HCT116 (cell line): ENCODE measurements at regions not wholly inside any gene's neighbourhood (a gene's known extent, or its start where the extent isn't known, plus 50 kb on each side); places are given as distances from the start of the nearest gene placed in this dataset.

Experiments
- ELF1 ChIP-seq: IDR thresholded peaks from 2 replicates; pipeline ENCODE4 v1.6.1; 2012; ENCODE audit warnings: low read depth, borderline replicate concordance
- EZH2 ChIP-seq: fragments of 200-600 bp; sonication (generic); IDR thresholded peaks from 2 replicates; pipeline ENCODE4 v1.6.1; 2017; ENCODE audit warnings: antibody characterized with exemption, mixed run types
- POLR2A ChIP-seq: IDR thresholded peaks from 2 replicates; pipeline ENCODE4 v1.7.0; 2011; ENCODE audit warnings: borderline replicate concordance; ENCODE audit not compliant: insufficient read depth, insufficient read length; ENCODE audit errors: extremely low read depth
- SP1 ChIP-seq: IDR thresholded peaks from 2 replicates; pipeline ENCODE4 v1.6.1; 2012; ENCODE audit warnings: low read depth
- ZNF274 ChIP-seq: fragments of 200-500 bp; sonication (Bioruptor generic); IDR thresholded peaks from 2 replicates; pipeline ENCODE4 v1.6.1; 2014; ENCODE audit warnings: mild to moderate bottlenecking, low read depth, low read length, inconsistent platforms
- TF ChIP-seq, protein P1 (sequence below), 3 experiments: fragments of 200-600 bp in 1 of 3; sonication (generic) in 1 of 3; IDR thresholded peaks in 2 of 3; conservative IDR thresholded peaks in 1 of 3; 2 replicates each; pipeline ENCODE4 v1.5.1; 2012 to 2017; ENCODE audit warnings: low read depth in 2 of 3, low read length in 2 of 3, antibody characterized with exemption in 1 of 3, borderline replicate concordance in 1 of 3, control low read depth in 1 of 3, mild to moderate bottlenecking in 1 of 3, mixed read lengths in 1 of 3, mixed run types in 1 of 3, moderate library complexity in 1 of 3; ENCODE audit not compliant: insufficient read depth in 1 of 3
- TF ChIP-seq, protein P2 (sequence below): IDR thresholded peaks from 2 replicates; pipeline ENCODE4 v1.6.1; 2012; ENCODE audit warnings: low read depth

DNA sequence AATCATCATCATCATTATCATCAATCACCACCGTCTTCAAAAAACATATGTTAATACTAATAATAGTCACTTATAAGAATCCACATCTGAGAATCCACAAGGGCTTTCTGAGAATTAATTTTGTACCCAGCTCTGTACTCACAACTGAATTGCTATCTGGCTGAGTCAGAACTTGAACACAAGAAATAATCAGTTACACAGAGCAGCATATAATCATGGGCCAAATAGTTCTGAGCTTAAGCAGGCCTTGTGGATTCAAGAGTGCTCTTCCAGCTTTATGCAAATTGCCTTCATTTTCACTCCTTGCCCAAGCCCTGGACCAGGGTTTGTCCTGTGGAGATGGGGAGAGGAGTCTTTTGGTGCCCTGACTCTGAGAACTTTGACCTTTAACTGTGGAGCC is 304.5 kb downstream of the ZNF248 start:
- TF ChIP-seq, protein P1, sequence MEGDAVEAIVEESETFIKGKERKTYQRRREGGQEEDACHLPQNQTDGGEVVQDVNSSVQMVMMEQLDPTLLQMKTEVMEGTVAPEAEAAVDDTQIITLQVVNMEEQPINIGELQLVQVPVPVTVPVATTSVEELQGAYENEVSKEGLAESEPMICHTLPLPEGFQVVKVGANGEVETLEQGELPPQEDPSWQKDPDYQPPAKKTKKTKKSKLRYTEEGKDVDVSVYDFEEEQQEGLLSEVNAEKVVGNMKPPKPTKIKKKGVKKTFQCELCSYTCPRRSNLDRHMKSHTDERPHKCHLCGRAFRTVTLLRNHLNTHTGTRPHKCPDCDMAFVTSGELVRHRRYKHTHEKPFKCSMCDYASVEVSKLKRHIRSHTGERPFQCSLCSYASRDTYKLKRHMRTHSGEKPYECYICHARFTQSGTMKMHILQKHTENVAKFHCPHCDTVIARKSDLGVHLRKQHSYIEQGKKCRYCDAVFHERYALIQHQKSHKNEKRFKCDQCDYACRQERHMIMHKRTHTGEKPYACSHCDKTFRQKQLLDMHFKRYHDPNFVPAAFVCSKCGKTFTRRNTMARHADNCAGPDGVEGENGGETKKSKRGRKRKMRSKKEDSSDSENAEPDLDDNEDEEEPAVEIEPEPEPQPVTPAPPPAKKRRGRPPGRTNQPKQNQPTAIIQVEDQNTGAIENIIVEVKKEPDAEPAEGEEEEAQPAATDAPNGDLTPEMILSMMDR (IDR thresholded peaks at IDR 0.05 in 2 of 3, conservative IDR thresholded peaks at IDR 0.05 in 1 of 3; ENCODE audit: borderline replicate concordance in 1 of 3, insufficient read depth in 1 of 3, low read depth in 2 of 3, low read length in 2 of 3), result no peak
- TF ChIP-seq, protein P2, sequence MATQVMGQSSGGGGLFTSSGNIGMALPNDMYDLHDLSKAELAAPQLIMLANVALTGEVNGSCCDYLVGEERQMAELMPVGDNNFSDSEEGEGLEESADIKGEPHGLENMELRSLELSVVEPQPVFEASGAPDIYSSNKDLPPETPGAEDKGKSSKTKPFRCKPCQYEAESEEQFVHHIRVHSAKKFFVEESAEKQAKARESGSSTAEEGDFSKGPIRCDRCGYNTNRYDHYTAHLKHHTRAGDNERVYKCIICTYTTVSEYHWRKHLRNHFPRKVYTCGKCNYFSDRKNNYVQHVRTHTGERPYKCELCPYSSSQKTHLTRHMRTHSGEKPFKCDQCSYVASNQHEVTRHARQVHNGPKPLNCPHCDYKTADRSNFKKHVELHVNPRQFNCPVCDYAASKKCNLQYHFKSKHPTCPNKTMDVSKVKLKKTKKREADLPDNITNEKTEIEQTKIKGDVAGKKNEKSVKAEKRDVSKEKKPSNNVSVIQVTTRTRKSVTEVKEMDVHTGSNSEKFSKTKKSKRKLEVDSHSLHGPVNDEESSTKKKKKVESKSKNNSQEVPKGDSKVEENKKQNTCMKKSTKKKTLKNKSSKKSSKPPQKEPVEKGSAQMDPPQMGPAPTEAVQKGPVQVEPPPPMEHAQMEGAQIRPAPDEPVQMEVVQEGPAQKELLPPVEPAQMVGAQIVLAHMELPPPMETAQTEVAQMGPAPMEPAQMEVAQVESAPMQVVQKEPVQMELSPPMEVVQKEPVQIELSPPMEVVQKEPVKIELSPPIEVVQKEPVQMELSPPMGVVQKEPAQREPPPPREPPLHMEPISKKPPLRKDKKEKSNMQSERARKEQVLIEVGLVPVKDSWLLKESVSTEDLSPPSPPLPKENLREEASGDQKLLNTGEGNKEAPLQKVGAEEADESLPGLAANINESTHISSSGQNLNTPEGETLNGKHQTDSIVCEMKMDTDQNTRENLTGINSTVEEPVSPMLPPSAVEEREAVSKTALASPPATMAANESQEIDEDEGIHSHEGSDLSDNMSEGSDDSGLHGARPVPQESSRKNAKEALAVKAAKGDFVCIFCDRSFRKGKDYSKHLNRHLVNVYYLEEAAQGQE, result no peak
- TF ChIP-seq EZH2, result no peak
- no peak for TF ChIP-seq SP1
- TF ChIP-seq POLR2A, result no peak
- no peak for TF ChIP-seq ZNF274
- TF ChIP-seq ELF1, result no peak
